Right ventricle myocardium inferior (tissue), 1 donor: ENCODE measurements at regions not wholly inside any gene's neighbourhood (a gene's known extent, or its start where the extent isn't known, plus 50 kb on each side); places are given as distances from the start of the nearest gene placed in this dataset.

Experiments used
- ATAC-seq: fragments of 200-7000 bp; cut with Tn5 transposase; one replicate; pipeline ENCODE4 v1.9.1; 2020; ENCODE audit warnings: mild to moderate bottlenecking, moderate library complexity
- DNase-seq: peaks from one replicate; pipeline ENCODE4 v3.0.0; 2021; ENCODE audit errors: missing footprints
- intact Hi-C: fragments of 100-400 bp; cut with DNase I; formaldehyde crosslinking; loops from one replicate; pipeline ENCODE4 v1.11.0; 2022
- donor health status: DM: no; HTN: yes; CAD: no; lungs with severe emphysema.

DNA sequence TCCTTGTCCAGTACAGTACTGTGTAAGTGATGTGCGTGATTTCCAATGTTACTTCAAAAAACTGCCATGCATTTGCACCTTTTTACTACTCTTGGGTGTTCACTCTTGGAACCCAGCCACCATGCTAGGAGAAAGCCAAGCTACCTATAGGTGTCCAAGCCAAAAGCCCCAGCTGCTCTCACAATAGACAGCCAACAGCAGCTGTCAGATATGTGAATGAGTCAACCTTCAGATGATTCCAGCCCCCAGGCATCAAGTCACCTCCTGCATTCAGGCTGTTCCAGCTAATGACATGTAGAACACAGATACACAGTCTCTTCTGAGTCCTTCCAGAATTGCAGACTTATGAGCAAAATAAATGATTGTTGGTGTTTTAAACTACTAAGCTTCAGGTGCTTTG, 417.7 kb upstream of the TGFBR2 start:
- peak; percentile 64 for ATAC-seq
- intact Hi-C loops, result no loop called here
- DNase-seq, result no peak

DNA sequence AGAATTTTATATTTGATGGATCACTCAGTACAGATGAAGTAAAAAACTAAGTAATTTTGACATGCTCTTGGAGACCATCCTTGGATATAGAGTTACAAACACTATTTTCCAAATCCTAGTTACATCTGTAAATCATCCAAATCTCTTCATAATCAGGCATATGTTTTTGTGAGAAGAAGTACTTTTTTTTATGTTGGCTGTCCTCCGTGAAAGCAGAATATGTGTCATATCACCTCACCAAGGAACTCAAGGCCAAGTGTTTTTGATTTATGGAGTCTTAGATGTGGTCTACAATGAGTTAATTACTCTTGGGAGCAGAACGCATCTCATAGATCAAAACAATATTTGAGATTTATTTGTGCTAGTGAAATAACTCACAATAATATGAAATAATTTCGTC, 416.5 kb upstream of the TGFBR2 start:
- ATAC-seq (no peak), DNase-seq (no peak)
- intact Hi-C loops, result no loop called here

DNA sequence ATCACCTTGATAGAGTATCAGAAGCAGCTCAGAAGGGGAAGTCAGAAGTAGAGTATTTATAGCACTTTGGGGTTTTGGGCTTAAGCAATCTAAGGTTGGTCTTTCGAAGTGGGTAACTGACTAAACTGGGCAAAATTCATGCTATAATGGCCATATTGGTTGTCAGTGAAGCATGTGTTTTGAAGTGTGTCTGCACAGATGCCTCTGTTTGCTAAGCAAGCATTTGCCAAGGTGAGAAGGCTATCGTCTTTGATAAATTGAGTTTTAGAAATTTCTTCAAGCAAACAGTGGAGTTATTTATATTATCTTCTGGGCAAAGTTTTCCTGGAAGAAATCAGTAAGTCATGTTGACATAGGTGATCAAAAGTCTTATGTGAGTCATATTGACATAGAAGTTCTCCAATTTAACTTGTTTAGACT, 412.8 kb upstream of the TGFBR2 start:
- DNase-seq, result no peak
- ATAC-seq, result no peak
- intact Hi-C loops, result no loop called here

DNA sequence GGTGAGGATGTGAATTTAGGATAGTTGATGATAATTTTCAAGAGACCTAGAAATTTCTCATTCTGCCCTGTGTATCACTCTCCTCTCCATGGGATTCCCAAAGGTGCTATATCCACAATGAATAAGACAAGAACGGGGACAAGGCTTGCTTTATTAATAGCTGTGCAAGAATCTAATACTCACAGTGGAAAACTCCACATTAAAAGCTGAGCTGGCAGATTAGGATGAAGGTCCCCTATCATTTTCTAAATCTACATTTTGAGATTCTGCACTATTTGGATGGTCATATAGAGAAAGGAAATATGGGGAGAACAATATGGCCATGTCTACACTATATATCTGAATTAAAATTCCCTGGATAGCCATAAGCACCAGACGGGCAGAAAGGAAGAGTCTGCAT, 411.0 kb upstream of the TGFBR2 start:
- intact Hi-C loops, result loop anchor here (5.0 kb wide), 4 partner anchors 38 to 557 kb away; partner anchors contain the start of gene TGFBR2
- ATAC-seq (no peak), DNase-seq (no peak)

DNA sequence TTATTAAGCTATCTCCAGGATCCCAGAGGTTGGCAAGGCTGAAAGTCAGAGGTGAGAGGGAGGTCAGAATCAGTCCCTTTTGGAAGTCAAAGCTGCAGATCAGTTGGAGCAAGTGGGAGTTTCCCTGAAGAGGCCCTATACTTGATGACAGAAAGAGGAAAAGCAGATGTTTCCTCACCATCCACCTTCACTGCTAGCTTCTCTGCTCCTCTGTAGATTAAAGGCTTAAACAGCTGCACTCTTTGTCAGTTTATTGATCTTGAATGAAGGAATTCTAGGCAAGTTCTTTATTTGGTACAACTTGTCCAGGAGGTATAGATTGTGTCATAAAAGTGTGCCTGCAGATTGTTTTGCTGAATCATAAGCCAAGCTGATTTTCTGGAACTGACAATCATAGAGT, 408.2 kb upstream of the TGFBR2 start:
- intact Hi-C loops, result loop anchor here (1.0 to 5.0 kb wide), 7 partner anchors 41 to 554 kb away; partner anchors contain the start of gene TGFBR2
- peak; percentile 72 for ATAC-seq
- DNase-seq, result no peak

DNA sequence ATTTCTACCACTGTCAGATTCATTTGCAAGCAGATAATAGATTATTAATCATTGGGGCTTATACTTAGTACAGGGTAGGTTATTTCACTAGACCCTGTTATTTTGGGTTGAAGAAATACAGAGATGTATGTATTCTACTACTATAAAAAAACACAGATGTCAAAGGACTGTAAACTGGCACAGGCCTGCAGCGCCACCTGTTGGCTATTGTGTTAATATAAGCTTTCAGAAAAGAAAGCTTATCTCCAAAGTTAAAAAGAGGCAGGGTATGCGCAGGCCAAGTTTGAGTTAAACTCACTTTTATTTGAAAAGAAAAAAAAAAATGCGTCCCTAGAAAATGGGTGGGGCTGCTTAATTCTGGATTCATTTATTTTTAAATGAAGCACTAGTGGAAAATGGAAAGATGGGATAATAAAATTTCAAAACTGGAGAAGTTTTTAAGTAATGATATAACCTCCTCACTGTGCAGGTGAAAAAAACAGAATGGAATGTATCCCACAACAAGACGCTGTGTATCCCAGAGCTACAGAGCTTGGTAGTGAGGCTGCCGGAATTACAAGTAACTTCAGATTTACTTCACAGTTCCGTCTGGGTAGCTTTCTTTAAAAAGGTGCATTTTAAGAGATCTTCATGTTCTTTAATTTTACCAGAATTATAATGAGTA, 407.2 kb upstream of the TGFBR2 start:
- ATAC-seq (peak; percentile 58), DNase-seq (peak; percentile 91)
- intact Hi-C loops, result loop anchor here (1.0 to 5.0 kb wide), 7 partner anchors 42 to 553 kb away; partner anchors contain the start of gene TGFBR2

DNA sequence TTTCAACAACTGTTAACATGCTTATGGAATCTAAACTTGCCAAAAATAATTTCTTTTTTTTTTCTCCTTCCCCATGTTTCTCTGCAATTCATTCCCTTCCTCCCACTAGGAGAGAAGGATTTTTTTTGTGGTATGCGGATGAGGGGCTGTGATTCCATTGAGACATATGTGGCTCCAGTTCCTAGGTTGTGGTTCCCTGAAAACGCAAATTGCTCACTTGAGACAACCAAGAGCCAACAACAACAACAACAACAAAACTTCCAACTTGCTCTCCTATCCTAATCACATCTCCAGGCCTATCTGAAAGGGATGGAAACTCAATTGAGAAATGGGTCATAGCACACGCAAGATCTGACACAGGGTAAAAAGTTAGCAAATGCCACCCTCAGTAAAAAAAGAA, 406.5 kb upstream of the TGFBR2 start:
- DNase-seq (no peak), ATAC-seq (peak; percentile 26)
- intact Hi-C loops, result loop anchor here (1.0 to 5.0 kb wide), 7 partner anchors 43 to 552 kb away; partner anchors contain the start of gene TGFBR2

DNA sequence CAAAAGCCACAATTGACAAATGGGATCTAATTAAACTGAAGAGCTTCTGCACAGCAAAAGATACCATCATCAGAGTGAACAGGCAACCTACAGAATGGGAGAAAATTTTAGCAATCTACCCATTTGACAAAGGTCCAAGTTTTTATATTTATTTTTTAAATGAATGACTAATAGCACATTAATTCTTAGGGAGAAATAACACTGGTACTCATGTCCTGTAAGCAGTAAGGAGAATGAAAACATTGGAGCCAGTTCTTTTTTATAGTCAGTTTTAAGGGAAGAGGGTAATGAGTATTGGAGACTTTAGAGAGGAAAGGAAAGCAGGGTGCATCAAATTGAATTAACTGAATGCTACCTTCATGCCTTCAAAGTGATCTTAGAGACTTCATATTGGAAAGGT, 404.7 kb upstream of the TGFBR2 start:
- DNase-seq (no peak), ATAC-seq (no peak)
- intact Hi-C loops, result no loop called here

DNA sequence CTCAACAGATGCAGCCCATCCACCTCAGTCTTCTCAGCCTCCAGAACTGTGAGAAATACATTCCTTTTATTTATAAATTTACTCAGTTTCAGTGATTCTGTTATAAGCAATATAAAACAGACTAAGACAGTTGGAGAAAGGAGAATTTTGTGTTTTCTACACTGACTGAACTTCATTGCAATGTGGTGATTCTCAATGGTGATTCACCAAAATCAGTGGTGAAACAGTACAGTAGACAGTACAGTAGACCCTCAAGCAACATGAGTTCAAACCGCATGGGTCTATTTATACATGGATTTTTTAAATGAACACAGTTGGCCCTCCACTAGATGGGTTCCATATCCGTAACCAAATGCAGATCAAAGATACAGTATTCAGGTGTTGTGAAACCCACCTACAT, 403.1 kb upstream of the TGFBR2 start:
- intact Hi-C loops, result no loop called here
- ATAC-seq, result no peak
- no peak for DNase-seq

DNA sequence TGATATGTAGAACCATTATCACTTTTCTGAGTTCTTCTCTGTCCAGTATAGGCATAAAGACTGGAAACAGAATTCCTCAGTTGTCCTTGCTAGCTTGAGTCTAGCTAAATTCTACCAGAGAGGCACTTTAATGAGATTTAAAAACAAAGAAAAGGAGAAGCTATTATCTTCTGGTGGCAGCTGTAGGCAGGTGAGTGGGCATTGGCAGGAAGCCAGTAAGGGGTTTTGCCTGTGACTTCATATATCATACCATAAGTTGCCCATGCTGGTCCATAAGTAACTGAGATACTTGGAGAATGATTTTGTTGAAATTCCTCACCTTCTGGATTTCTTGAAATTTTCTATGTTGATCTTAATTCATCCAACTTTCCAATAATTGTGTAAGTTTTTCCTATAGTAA, 402.3 kb upstream of the TGFBR2 start:
- intact Hi-C loops, result no loop called here
- ATAC-seq, result no peak
- DNase-seq, result no peak

DNA sequence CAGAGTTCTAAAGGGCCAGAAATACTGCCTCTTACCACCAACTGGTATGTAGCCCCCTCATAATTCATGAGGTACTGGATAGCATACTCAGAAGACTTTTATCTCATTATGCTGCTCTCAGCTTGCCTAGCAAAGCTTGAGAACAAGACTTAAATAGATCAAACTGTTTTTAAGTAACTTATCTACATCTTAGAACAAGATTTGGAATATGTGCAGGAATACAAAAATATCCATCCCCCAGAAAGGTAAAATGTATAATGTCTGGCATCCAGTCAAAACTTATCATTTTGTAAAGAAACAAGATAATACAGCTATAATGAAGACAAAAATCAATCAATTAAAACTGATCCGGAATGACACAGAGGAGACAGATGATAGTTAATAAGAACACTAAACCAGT, 400.4 kb upstream of the TGFBR2 start:
- no peak for ATAC-seq
- intact Hi-C loops, result no loop called here
- no peak for DNase-seq

DNA sequence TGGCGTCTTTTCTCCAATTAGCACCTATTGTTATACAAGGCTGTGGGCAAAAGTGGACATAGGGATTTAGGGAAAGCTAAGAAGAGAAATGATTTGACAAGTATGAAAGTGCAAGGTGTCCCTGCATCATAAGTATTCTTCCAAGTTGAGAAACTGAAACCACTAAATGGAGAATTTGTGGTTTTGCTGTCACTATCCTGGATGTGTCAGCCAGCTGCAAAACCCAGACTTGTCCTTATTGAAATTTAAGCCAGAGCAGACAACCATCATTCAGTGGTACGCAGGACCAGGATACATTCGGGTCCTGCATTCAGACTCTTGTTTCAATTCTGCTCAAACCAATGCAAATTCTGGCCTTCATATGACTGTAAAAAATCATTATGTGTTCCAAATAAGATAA, 384.8 kb upstream of the TGFBR2 start:
- intact Hi-C loops, result no loop called here
- ATAC-seq (no peak), DNase-seq (no peak)

DNA sequence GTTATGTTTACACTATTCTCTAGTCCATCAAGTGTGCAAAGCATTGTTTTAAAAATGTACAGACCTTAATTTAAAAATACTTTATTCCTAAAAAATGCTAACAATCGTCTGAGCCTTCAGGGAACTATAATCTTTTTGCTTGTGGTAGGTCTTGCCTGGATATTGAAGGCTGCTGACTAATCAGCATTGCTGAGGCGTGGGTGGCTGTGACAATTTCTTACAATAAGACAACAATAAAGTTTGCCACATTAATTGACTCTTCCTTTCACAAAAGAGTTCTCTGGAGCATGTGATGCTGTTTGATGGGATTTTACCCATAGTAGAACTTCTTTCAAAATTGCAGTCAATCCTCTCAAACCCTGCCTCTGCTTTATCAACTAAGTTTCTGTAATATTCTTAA, 384.0 kb upstream of the TGFBR2 start:
- intact Hi-C loops, result no loop called here
- ATAC-seq (no peak), DNase-seq (no peak)

DNA sequence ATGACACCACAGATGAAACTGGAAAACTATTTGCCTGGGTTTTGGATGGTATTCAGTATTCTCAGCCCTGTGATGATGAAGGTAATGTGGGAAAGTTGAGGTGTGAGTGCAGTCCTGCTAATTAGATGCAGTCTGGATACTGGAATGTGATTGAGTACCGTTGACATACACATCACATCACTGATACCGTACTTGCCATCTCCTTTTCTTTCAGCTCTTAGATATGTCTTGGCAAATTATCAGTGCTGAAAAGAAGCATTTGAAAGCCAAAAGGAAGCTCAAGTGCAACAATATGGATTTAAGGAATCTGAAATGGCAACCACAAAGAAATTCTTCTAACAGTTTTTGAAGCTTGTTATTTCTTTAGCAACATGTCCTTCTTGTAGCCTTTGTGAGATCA, 381.4 kb upstream of the TGFBR2 start:
- ATAC-seq, result no peak
- intact Hi-C loops, result no loop called here
- no peak for DNase-seq

DNA sequence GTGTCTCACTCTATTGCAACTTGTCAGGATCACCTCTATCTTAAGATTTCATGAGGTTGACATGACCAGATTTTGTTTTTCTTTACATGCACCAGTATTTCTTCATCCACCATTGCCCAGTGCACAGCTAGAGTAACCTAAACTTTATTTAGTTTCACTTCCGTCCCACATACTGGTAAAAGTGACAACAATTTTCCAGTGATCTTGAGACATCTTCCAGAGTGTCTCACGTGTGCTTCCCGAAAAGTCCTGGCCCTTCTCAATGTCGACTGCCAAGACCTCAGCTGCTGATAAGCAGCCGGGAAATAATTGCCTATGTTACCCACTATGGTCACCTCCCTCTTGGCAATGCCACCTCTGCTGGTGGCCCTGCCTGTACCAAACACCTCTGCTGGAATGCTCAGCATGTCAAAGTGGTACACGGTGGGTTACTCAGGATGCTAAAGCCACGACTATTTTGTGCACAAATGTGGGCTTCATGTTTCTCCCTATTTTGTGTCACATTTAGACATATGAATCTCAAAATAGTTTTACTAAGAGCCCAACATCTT, 379.7 kb upstream of the TGFBR2 start:
- intact Hi-C loops, result no loop called here
- DNase-seq (no peak), ATAC-seq (no peak)

DNA sequence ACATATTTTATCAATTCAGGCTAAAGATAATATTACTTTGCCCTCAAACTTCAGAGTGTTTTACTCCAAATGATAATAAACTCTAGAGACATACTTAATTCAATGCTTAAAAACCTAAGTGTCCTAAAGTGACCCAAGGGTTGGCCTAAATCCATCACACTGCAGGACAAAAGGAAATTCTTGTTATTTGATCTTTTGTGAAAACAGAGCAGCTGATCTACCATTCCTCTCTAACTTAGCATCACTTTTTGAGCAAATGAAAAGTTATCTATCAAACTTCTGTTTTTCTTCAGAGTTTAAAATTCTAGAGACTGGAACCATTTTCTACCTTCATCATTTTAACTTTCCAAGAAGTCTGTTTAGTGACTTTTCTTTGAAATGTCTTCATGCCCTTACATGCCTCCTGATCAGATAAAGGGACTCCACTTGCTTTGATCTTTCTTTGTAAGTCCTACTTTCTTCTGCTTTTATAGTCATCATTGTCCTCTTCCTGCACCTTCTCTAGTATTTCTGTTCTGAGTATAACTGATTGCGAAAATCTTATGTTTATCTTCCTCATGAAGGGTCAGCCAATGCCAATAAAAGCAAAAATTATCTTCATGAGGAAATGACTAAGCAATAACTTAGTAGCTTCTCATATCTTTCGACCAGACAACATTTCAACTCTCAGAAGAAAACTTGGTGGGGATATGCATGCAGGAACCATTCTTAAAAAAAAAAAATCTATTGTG, 378.7 kb upstream of the TGFBR2 start:
- intact Hi-C loops, result no loop called here
- ATAC-seq (peak; percentile 74), DNase-seq (no peak)

DNA sequence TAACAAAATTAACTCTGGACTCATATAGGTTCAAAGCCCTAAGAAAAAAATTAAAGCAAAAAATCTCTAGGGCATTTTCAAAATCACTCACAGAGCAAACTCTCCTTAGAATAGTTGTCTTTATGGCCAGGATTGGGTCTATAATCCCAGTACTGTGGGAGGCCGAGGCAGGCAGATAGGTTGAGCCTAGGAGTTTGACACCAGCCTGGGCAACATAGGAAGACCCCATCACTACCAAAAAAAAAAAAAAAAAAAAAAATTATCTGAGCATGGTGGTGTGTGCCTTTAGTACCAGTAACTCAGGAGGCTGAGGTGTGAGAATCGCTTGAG, 378.1 kb upstream of the TGFBR2 start:
- ATAC-seq, result peak; percentile 4
- intact Hi-C loops, result no loop called here
- no peak for DNase-seq

DNA sequence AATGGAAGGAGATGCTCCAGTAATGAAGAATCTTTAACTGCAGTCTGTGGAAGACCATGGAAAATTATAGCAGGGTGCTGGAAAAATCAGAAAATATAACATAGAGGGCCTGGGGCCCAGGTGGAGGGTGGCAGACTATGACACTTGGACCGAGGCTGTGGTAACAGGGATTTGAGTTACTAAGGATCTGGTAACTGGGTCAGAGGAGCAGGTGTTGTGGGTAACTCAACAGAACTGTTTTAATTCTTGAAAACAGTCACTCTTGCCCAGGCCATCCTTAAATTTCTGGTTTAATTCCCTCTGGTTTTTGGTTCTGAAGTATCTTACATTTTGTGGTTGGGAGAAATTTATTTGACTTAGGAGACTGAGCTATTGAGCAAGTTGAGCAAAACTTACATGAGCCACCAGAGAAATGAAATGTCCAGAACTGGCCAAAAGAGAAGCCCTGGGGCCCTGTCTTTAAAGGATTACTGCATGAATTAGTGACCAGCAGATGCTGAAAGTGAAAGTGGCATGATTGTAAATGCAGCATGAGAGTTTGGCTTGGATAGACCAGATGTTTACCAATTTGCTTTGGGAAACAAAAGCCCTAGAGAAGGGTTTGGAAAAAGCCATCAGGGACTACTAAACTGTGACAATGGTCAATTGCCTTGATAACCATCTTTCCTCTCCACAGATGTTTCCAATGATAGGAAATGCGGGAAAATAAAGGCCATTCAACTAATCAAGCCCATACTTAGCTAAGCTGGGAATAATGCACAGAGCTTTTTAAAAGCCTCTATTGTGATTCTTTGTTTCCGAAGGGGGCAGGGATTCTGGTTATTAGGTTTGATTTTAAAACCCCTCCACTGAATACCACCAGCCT, 374.9 kb upstream of the TGFBR2 start:
- intact Hi-C loops, result loop anchor here (5.0 kb wide), 1 partner anchor 56 kb away; no protein-coding TSS in a partner anchor
- DNase-seq (no peak), ATAC-seq (peak; percentile 66)

DNA sequence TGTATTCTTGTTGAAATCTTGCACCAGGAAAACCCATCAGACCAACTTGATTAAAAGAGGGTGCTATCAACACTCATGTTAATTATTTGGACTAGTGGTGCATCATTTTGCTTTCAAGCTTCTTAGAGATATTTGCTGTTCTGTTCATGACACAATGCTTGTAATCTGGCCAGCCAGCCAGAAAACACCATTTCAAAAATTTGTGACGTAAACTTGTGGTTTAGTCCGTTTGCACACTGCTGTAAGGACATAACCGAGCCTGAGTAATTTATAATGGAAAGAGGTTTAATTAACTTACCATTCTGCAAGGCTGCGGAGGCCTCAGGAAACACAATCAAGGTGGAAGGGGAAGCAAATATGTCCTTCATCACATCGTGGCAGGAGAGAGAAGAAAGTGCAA, 374.3 kb upstream of the TGFBR2 start:
- DNase-seq (no peak), ATAC-seq (peak; percentile 55)
- intact Hi-C loops, result loop anchor here (5.0 kb wide), 1 partner anchor 55 kb away; no protein-coding TSS in a partner anchor
